GM19452 (cell line): ENCODE measurements at regions not wholly inside any gene's neighbourhood (a gene's known extent, or its start where the extent isn't known, plus 50 kb on each side); places are given as distances from the start of the nearest gene placed in this dataset.
"Not testable (repeated sequence)": the region's sequence is repeated elsewhere in the genome, so short reads cannot be mapped to it uniquely, and the experiment has no call there.

Experiments
- ATAC-seq: cut with Tn5 transposase; IDR thresholded peaks from one replicate; pipeline ENCODE4 v1.9.1; 2021; ENCODE audit not compliant: unreplicated experiment

- no peak for ATAC-seq
These were observed 434.9 kb upstream of the GALNTL6 start for GRCh38 chr4:171378323-171378722.

- no peak for ATAC-seq
These were observed 436.5 kb upstream of the GALNTL6 start for GRCh38 chr4:171376724-171377123.

- ATAC-seq, result no peak
These were observed 459.7 kb upstream of the GALNTL6 start for GRCh38 chr4:171353535-171353934.

- ATAC-seq, result no peak
These were observed 465.1 kb upstream of the GALNTL6 start for GRCh38 chr4:171348090-171348489.

GRCh38 chr4:171342646-171343045 is 470.6 kb upstream of the GALNTL6 start:
- no peak for ATAC-seq

- ATAC-seq, result no peak
These were observed 472.9 kb upstream of the GALNTL6 start for GRCh38 chr4:171340258-171340657.

GRCh38 chr4:171334549-171334948 is 478.7 kb upstream of the GALNTL6 start:
- peak; percentile 53 for ATAC-seq

- ATAC-seq, result no peak
These were observed 504.5 kb upstream of the GALNTL6 start for GRCh38 chr4:171308661-171309060.

- ATAC-seq, result not testable (repeated sequence)
These were observed 515.0 kb upstream of the GALNTL6 start for GRCh38 chr4:171298048-171298718.

GRCh38 chr4:171288816-171289432 is 524.3 kb upstream of the GALNTL6 start:
- ATAC-seq, result no peak

GRCh38 chr4:171281359-171281758 is 531.8 kb upstream of the GALNTL6 start:
- ATAC-seq, result no peak

GRCh38 chr4:171279131-171279530 is 534.1 kb upstream of the GALNTL6 start:
- ATAC-seq, result no peak

GRCh38 chr4:171266671-171267070 is 546.5 kb upstream of the GALNTL6 start:
- ATAC-seq, result no peak

- ATAC-seq, result no peak
These were observed 547.9 kb upstream of the GALNTL6 start for GRCh38 chr4:171265190-171265818.

GRCh38 chr4:171256223-171256622 is 557.0 kb upstream of the GALNTL6 start:
- no peak for ATAC-seq

GRCh38 chr4:171246948-171247347 is 566.3 kb upstream of the GALNTL6 start:
- no peak for ATAC-seq

GRCh38 chr4:171242831-171243230 is 570.4 kb upstream of the GALNTL6 start:
- no peak for ATAC-seq

- no peak for ATAC-seq
These were observed 574.0 kb upstream of the GALNTL6 start for GRCh38 chr4:171239196-171239595.

GRCh38 chr4:171235521-171235920 is 577.7 kb upstream of the GALNTL6 start:
- no peak for ATAC-seq

- ATAC-seq, result not testable (repeated sequence)
These were observed 583.9 kb upstream of the GALNTL6 start for GRCh38 chr4:171229354-171229753.

GRCh38 chr4:171221181-171221580 is 592.0 kb upstream of the GALNTL6 start:
- no peak for ATAC-seq

GRCh38 chr4:171203425-171203824 is 609.8 kb upstream of the GALNTL6 start:
- ATAC-seq, result no peak
